Left lung (tissue), 4 donors: ENCODE measurements at regions not wholly inside any gene's neighbourhood (a gene's known extent, or its start where the extent isn't known, plus 50 kb on each side); places are given as distances from the start of the nearest gene placed in this dataset.

Experiments used
- ATAC-seq: fragments of 200-7000 bp; cut with Tn5 transposase; one replicate; pipeline ENCODE4 v1.9.1; 2020; ENCODE audit warnings: moderate library complexity
- DNase-seq, 4 donors: peaks; one replicate each; pipeline ENCODE4 v3.0.0-alpha.2; 2013 to 2020
- H3K27ac ChIP-seq, 2 donors: fragments of 200-600 bp; sonication (generic) in 1 of 2; one replicate each; pipeline versions ENCODE4 v1.5.0 to v1.8.0; 2020 to 2021
- H3K27me3 ChIP-seq, 2 donors: fragments of 200-600 bp; sonication (generic) in 1 of 2; one replicate each; pipeline versions ENCODE4 v1.5.0 to v1.8.0; 2020 to 2021
- H3K36me3 ChIP-seq, 2 donors: fragments of 200-600 bp; sonication (generic) in 1 of 2; one replicate each; pipeline versions ENCODE4 v1.5.0 to v1.8.0; 2020 to 2021
- H3K4me1 ChIP-seq, 2 donors: fragments of 200-600 bp; one replicate each; pipeline ENCODE4 v1.8.0; 2021
- H3K4me3 ChIP-seq, 2 donors: fragments of 200-600 bp; sonication (generic) in 1 of 2; one replicate each; pipeline versions ENCODE4 v1.5.0 to v1.8.0; 2020 to 2021; ENCODE audit warnings: mild to moderate bottlenecking in 1 of 2
- H3K9me3 ChIP-seq, 2 donors: fragments of 200-600 bp; sonication (generic) in 1 of 2; one replicate each; pipeline versions ENCODE4 v1.5.0 to v1.8.0; 2020 to 2021
- CTCF ChIP-seq, 2 donors: fragments of 200-600 bp; sonication (generic) in 1 of 2; IDR thresholded peaks; one replicate each; pipeline versions ENCODE4 v1.5.0 to v1.8.0; 2021; ENCODE audit warnings: antibody characterized with exemption in 2 of 2
- intact Hi-C, 2 donors: fragments of 100-400 bp; cut with DNase I; formaldehyde crosslinking; loops; one replicate each; pipeline versions ENCODE4 v1.11.2 to v1.14.2; 2022
- donor health status: DM: no; HTN: yes; CAD: no.
- donor health status: DM: no; HTN: no; CAD: no.

GRCh38 chr13:37490176-37490779 is 108.3 kb downstream of the POSTN start:
- TF ChIP-seq CTCF (IDR thresholded peaks at IDR 0.05), result no peak
- Histone ChIP-seq H3K27me3 (no peaks in the 10 kb centered on the region), H3K27ac (no peak overlapping the region), H3K4me1 (no peaks in the 10 kb centered on the region), H3K9me3 (no peaks in the 10 kb centered on the region), H3K36me3 (no peaks in the 10 kb centered on the region), H3K4me3 (no peak overlapping the region)
- ATAC-seq, result no peak
- no peak for DNase-seq
- intact Hi-C loops, result no loop called here

DNA sequence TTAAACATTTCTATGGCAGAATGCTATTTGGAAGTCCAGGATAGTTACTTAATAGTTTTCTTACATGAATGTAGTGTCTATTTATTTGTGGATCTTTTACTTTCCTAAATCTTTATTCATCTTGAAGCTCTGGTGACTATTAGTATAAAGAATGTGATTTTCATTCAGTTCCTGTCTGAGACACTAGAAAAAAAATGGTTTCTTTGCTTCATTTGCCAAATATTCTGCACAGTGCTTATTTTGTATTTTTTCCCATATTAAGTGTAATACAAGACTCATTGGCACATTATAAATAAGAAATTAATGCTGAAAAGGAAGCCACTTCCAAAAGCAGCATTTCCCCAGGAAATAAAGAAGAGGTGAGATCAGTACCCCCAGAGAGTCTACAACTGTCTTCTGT is 109.8 kb downstream of the POSTN start:
- H3K9me3 ChIP-seq, result no peaks in the 10 kb centered on the region
- H3K36me3 ChIP-seq, result no peaks in the 10 kb centered on the region
- no peak overlapping the region for H3K4me3 ChIP-seq
- intact Hi-C loops, result no loop called here
- no peak for ATAC-seq
- no peaks in the 10 kb centered on the region for H3K27me3 ChIP-seq
- no peak overlapping the region for H3K27ac ChIP-seq
- no peak for DNase-seq
- TF ChIP-seq CTCF (IDR thresholded peaks at IDR 0.05), result no peak
- no peaks in the 10 kb centered on the region for H3K4me1 ChIP-seq

GRCh38 chr13:37486171-37486681 is 112.3 kb downstream of the POSTN start:
- intact Hi-C loops, result no loop called here
- DNase-seq (no peak), ATAC-seq (no peak)
- no peaks in the 10 kb centered on the region for H3K27me3 ChIP-seq
- TF ChIP-seq CTCF (IDR thresholded peaks at IDR 0.05), result no peak
- H3K27ac ChIP-seq, result no peak overlapping the region
- H3K9me3 ChIP-seq, result no peaks in the 10 kb centered on the region
- no peaks in the 10 kb centered on the region for H3K4me1 ChIP-seq
- H3K36me3 ChIP-seq, result no peaks in the 10 kb centered on the region
- no peak overlapping the region for H3K4me3 ChIP-seq

- Histone ChIP-seq H3K4me3 (no peak overlapping the region), H3K36me3 (no peaks in the 10 kb centered on the region), H3K27ac (no peak overlapping the region), H3K4me1 (no peaks in the 10 kb centered on the region), H3K27me3 (no peaks in the 10 kb centered on the region), H3K9me3 (no peaks in the 10 kb centered on the region)
- DNase-seq (no peak), ATAC-seq (no peak)
- no peak for TF ChIP-seq CTCF (IDR thresholded peaks at IDR 0.05)
- intact Hi-C loops, result no loop called here
Observed at GRCh38 chr13:37485756-37486155, 112.8 kb downstream of the POSTN start.

DNA sequence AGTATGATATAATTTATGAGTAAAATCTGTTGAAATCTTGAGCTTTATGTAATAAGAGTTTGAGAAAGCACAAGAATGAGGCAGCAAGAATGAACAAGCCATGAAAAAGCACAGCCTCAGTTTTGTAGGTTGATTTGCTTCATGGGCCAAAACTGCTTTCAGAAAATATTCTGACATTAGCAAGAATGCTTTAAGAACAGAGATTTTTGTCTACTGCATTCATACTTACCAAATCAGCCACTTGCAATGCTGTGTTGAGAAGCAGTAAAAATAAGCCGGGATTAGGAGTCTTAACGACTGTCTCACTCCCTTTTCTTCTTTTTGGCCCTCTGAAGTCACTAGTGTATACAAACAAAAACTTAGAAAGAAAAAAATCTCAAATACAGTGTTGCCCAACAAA is 114.5 kb downstream of the POSTN start:
- no peak for TF ChIP-seq CTCF (IDR thresholded peaks at IDR 0.05)
- H3K27ac ChIP-seq, result no peak overlapping the region
- DNase-seq, result no peak
- no peaks in the 10 kb centered on the region for H3K36me3 ChIP-seq
- intact Hi-C loops, result no loop called here
- H3K27me3 ChIP-seq, result no peaks in the 10 kb centered on the region
- no peak for ATAC-seq
- H3K4me3 ChIP-seq, result no peak overlapping the region
- H3K9me3 ChIP-seq, result no peaks in the 10 kb centered on the region
- H3K4me1 ChIP-seq, result no peaks in the 10 kb centered on the region
